ENCODE measurements at regions not wholly inside any gene's neighbourhood (a gene's known extent, or its start where the extent isn't known, plus 50 kb on each side); places are given as distances from the start of the nearest gene placed in this dataset.

- TF ChIP-seq SP1 (IDR thresholded peaks at IDR 0.05): no peak
These were observed 167.4 kb upstream of the RREB1 start (continued) for GRCh38 chr6:6940031-6941025.

- no peaks in the 10 kb centered on the region for H3K36me3 ChIP-seq (ENCODE audit: control insufficient read depth in 4 of 4, insufficient read depth in 3 of 4, low read depth in 1 of 4, low read length in 3 of 4)
- no peaks in the 10 kb centered on the region for H3K27me3 ChIP-seq (ENCODE audit: control insufficient read depth in 4 of 4, insufficient read depth in 4 of 4, low read length in 3 of 4)
- 95% methylated on average over 8 of the region's 8 CpGs for WGBS
- H3K9ac ChIP-seq (ENCODE audit: low read depth in 1 of 2, low read length in 2 of 2): no peak overlapping the region
- H3K4me3 ChIP-seq (ENCODE audit: low read depth in 1 of 3, low read length in 3 of 3): no peak overlapping the region
- no peaks in the 10 kb centered on the region for H3K9me3 ChIP-seq (ENCODE audit: control insufficient read depth in 4 of 4, low read length in 3 of 4)
- DNase-seq (ENCODE audit: low spot score): no peak
- TF ChIP-seq NR2F2 (IDR thresholded peaks at IDR 0.05) (no peak), ATF3 (IDR thresholded peaks at IDR 0.05) (no peak), JUND (IDR thresholded peaks at IDR 0.05) (no peak), RAD21 (IDR thresholded peaks at IDR 0.05) (no peak), GABPA (IDR thresholded peaks at IDR 0.05 in 1 of 2, conservative IDR thresholded peaks at IDR 0.05 in 1 of 2) (no peak), CTCF (IDR thresholded peaks at IDR 0.05; ENCODE audit: low read depth, low read length, missing input control) (no peak), HNF4A (conservative IDR thresholded peaks at IDR 0.05) (no peak), MAX (IDR thresholded peaks at IDR 0.05) (no peak), ZBTB33 (IDR thresholded peaks at IDR 0.05) (no peak)
- no peak overlapping the region for H3K27ac ChIP-seq (ENCODE audit: low read depth in 1 of 2, low read length in 2 of 2)
- H3K4me1 ChIP-seq (ENCODE audit: control insufficient read depth in 4 of 4, insufficient read depth in 4 of 4, low read length in 3 of 4): no peaks in the 10 kb centered on the region
These were observed 166.6 kb upstream of the RREB1 start for GRCh38 chr6:6941201-6941600.

GRCh38 chr6:6942091-6942490 lies 165.7 kb upstream of the RREB1 start:
- no peaks in the 10 kb centered on the region for H3K27me3 ChIP-seq (ENCODE audit: control insufficient read depth in 4 of 4, insufficient read depth in 4 of 4, low read length in 3 of 4)
- H3K9me3 ChIP-seq (ENCODE audit: control insufficient read depth in 4 of 4, low read length in 3 of 4): no peaks in the 10 kb centered on the region
- H3K9ac ChIP-seq (ENCODE audit: low read depth in 1 of 2, low read length in 2 of 2): no peak overlapping the region
- no peaks in the 10 kb centered on the region for H3K4me1 ChIP-seq (ENCODE audit: control insufficient read depth in 4 of 4, insufficient read depth in 4 of 4, low read length in 3 of 4)
- WGBS: 83% methylated on average over 3 of the region's 3 CpGs
- no peak overlapping the region for H3K27ac ChIP-seq (ENCODE audit: low read depth in 1 of 2, low read length in 2 of 2)
- no peak overlapping the region for H3K4me3 ChIP-seq (ENCODE audit: low read depth in 1 of 3, low read length in 3 of 3)
- DNase-seq (ENCODE audit: low spot score): no peak
- H3K36me3 ChIP-seq (ENCODE audit: control insufficient read depth in 4 of 4, insufficient read depth in 3 of 4, low read depth in 1 of 4, low read length in 3 of 4): no peaks in the 10 kb centered on the region
- TF ChIP-seq FOXA2 (IDR thresholded peaks at IDR 0.05): no peak
- no peak for TF ChIP-seq HNF4G (IDR thresholded peaks at IDR 0.05)
- TF ChIP-seq HNF4A (conservative IDR thresholded peaks at IDR 0.05): no peak
- no peak for TF ChIP-seq NR2F2 (IDR thresholded peaks at IDR 0.05)
- TF ChIP-seq EGR1 (IDR thresholded peaks at IDR 0.05; ENCODE audit: low read depth in 2 of 2): no peak
- no peak for TF ChIP-seq MAX (IDR thresholded peaks at IDR 0.05)
- TF ChIP-seq RAD21 (IDR thresholded peaks at IDR 0.05): no peak
- TF ChIP-seq FOXA1 (IDR thresholded peaks at IDR 0.05): no peak
- TF ChIP-seq JUND (IDR thresholded peaks at IDR 0.05): no peak
- TF ChIP-seq SP1 (IDR thresholded peaks at IDR 0.05): no peak
- no peak for TF ChIP-seq YY1 (IDR thresholded peaks at IDR 0.05)
- TF ChIP-seq TAF1 (conservative IDR thresholded peaks at IDR 0.05): no peak
- TF ChIP-seq REST (IDR thresholded peaks at IDR 0.05): no peak
- TF ChIP-seq CTCF (IDR thresholded peaks at IDR 0.05; ENCODE audit: low read depth, low read length, missing input control): no peak
- no peak for TF ChIP-seq GABPA (IDR thresholded peaks at IDR 0.05 in 1 of 2, conservative IDR thresholded peaks at IDR 0.05 in 1 of 2)
- no peak for TF ChIP-seq RXRA (IDR thresholded peaks at IDR 0.05)

All from liver (tissue), 8 donors.